ENCODE measurements at regions not wholly inside any gene's neighbourhood (a gene's known extent, or its start where the extent isn't known, plus 50 kb on each side); places are given as distances from the start of the nearest gene placed in this dataset.
"Not testable (repeated sequence)": the region's sequence is repeated elsewhere in the genome, so short reads cannot be mapped to it uniquely, and the experiment has no call there.

DNA sequence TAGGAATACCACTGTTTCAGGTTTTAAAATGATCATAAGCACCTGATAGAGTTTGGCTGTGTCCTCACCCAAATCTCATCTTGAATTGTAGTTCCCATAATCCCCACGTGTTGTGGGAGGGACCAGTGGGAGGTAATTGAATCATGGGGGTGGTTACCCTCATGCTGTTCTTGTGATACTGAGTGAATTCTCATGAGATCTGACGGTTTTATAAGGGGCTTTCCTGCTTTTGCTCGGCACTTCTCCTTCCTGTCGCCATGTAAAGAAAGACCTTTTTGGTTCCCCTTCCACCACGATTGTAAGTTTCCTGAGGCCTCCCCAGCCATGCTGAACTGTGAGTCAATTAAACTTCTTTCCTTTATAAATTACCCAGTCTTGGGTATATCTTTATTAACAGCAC lies 69.7 kb upstream of the USPL1 start:
- TF ChIP-seq, protein P1, sequence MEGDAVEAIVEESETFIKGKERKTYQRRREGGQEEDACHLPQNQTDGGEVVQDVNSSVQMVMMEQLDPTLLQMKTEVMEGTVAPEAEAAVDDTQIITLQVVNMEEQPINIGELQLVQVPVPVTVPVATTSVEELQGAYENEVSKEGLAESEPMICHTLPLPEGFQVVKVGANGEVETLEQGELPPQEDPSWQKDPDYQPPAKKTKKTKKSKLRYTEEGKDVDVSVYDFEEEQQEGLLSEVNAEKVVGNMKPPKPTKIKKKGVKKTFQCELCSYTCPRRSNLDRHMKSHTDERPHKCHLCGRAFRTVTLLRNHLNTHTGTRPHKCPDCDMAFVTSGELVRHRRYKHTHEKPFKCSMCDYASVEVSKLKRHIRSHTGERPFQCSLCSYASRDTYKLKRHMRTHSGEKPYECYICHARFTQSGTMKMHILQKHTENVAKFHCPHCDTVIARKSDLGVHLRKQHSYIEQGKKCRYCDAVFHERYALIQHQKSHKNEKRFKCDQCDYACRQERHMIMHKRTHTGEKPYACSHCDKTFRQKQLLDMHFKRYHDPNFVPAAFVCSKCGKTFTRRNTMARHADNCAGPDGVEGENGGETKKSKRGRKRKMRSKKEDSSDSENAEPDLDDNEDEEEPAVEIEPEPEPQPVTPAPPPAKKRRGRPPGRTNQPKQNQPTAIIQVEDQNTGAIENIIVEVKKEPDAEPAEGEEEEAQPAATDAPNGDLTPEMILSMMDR (IDR thresholded peaks at IDR 0.05; ENCODE audit: poor library complexity, severe bottlenecking): not testable (repeated sequence)
- not testable (repeated sequence) for TF ChIP-seq REST (IDR thresholded peaks at IDR 0.05; ENCODE audit: borderline replicate concordance); EP300 (conservative IDR thresholded peaks at IDR 0.05; ENCODE audit: poor library complexity, severe bottlenecking); RAD21 (conservative IDR thresholded peaks at IDR 0.05); SMC3 (conservative IDR thresholded peaks at IDR 0.05; ENCODE audit: poor library complexity); POLR2AphosphoS5 (IDR thresholded peaks at IDR 0.05); TAF1 (IDR thresholded peaks at IDR 0.05; ENCODE audit: low read depth); EZH2 (IDR thresholded peaks at IDR 0.05; ENCODE audit: borderline replicate concordance, insufficient read depth, low read length, poor library complexity, severe bottlenecking)
